MM.1S (cell line): ENCODE measurements at regions not wholly inside any gene's neighbourhood (a gene's known extent, or its start where the extent isn't known, plus 50 kb on each side); places are given as distances from the start of the nearest gene placed in this dataset.

Experiments used
- DNase-seq: peaks from one replicate; pipeline ENCODE4 v3.0.0-alpha.2; 2015
- H2AFZ ChIP-seq: fragments of 300-600 bp; sonication (generic); 2 replicates; pipeline ENCODE4 v1.6.0; 2016; ENCODE audit warnings: antibody characterized with exemption, low read length
- H3F3A ChIP-seq: fragments of 300-600 bp; sonication (generic); 2 replicates; pipeline ENCODE4 v1.6.1; 2016; ENCODE audit warnings: mild to moderate bottlenecking, antibody characterized with exemption, low read length, moderate library complexity, mixed read lengths; ENCODE audit not compliant: insufficient read depth
- H3K27ac ChIP-seq: fragments of 300-600 bp; sonication (generic); 2 replicates; pipeline ENCODE4 v1.5.1; 2016; ENCODE audit warnings: mild to moderate bottlenecking, low read length
- H3K27me3 ChIP-seq: fragments of 300-600 bp; sonication (generic); replicated peaks from 2 replicates; pipeline ENCODE4 v1.6.0; 2016; ENCODE audit warnings: low read length; ENCODE audit not compliant: insufficient read depth
- H3K36me3 ChIP-seq: fragments of 300-600 bp; sonication (generic); replicated peaks from 2 replicates; pipeline ENCODE4 v1.6.1; 2016; ENCODE audit warnings: mild to moderate bottlenecking, low read length, mixed read lengths; ENCODE audit not compliant: insufficient read depth
- H3K4me1 ChIP-seq: fragments of 300-600 bp; sonication (generic); 2 replicates; pipeline ENCODE4 v1.6.1; 2016; ENCODE audit warnings: low read length, mixed read lengths
- H3K4me2 ChIP-seq: fragments of 300-600 bp; sonication (generic); 2 replicates; pipeline ENCODE4 v1.6.0; 2016; ENCODE audit warnings: low read depth, low read length
- H3K4me3 ChIP-seq: fragments of 300-600 bp; sonication (generic); 2 replicates; pipeline ENCODE4 v1.5.1; 2016; ENCODE audit warnings: low read length, mixed read lengths
- H3K79me2 ChIP-seq: fragments of 300-600 bp; sonication (generic); 2 replicates; pipeline ENCODE4 v1.6.1; 2016; ENCODE audit warnings: mixed run types, low read length, mixed read lengths
- H3K9ac ChIP-seq: fragments of 300-600 bp; sonication (generic); 2 replicates; pipeline ENCODE4 v1.6.1; 2016; ENCODE audit warnings: low read length, mixed read lengths
- H3K9me2 ChIP-seq: fragments of 300-600 bp; sonication (generic); replicated peaks from 2 replicates; pipeline ENCODE4 v1.6.1; 2016; ENCODE audit warnings: mild to moderate bottlenecking, low read length, mixed read lengths; ENCODE audit not compliant: insufficient read depth
- H3K9me3 ChIP-seq: fragments of 300-600 bp; sonication (generic); replicated peaks from 2 replicates; pipeline ENCODE4 v1.6.1; 2016; ENCODE audit warnings: mild to moderate bottlenecking, low read length, mixed read lengths; ENCODE audit not compliant: insufficient read depth
- H4K20me1 ChIP-seq: fragments of 300-600 bp; sonication (generic); 2 replicates; pipeline ENCODE4 v1.6.1; 2016; ENCODE audit warnings: mild to moderate bottlenecking, low read length, moderate library complexity, mixed read lengths; ENCODE audit not compliant: insufficient read depth
- EZH2 ChIP-seq: fragments of 300-600 bp; sonication (generic); optimal IDR thresholded peaks from 2 replicates; pipeline ENCODE3; 2017; ENCODE audit warnings: low read depth, mild to moderate bottlenecking, antibody characterized with exemption, low read length, mixed read lengths
- EZH2phosphoT487 ChIP-seq: fragments of 300-600 bp; sonication (generic); IDR thresholded peaks from 2 replicates; pipeline ENCODE4 v1.6.1; 2018; ENCODE audit warnings: antibody characterized with exemption, low read length
- TF ChIP-seq, protein P1 (sequence below): fragments of 300-600 bp; sonication (generic); IDR thresholded peaks from 2 replicates; pipeline ENCODE4 v1.5.1; 2016; ENCODE audit warnings: antibody characterized with exemption, low read length, mixed read lengths

GRCh38 chr2:88809216-88809615, 117.7 kb downstream of the RPIA start:
- Histone ChIP-seq H3K9ac (no peak overlapping the region), H3K4me1 (no peaks in the 10 kb centered on the region), H3K27ac (no peak overlapping the region), H3K4me2 (no peak overlapping the region), H3K79me2 (no peaks in the 10 kb centered on the region), H4K20me1 (no peaks in the 10 kb centered on the region), H3K4me3 (no peak overlapping the region), H3F3A (no peaks in the 10 kb centered on the region), H3K9me2 (no peaks in the 10 kb centered on the region), H2AFZ (no peak overlapping the region), H3K36me3 (no peaks in the 10 kb centered on the region), H3K27me3 (no peaks in the 10 kb centered on the region), H3K9me3 (no peaks in the 10 kb centered on the region)
- DNase-seq = no peak
- TF ChIP-seq EZH2phosphoT487 = no peak
- no peak for TF ChIP-seq EZH2
- TF ChIP-seq, protein P1, sequence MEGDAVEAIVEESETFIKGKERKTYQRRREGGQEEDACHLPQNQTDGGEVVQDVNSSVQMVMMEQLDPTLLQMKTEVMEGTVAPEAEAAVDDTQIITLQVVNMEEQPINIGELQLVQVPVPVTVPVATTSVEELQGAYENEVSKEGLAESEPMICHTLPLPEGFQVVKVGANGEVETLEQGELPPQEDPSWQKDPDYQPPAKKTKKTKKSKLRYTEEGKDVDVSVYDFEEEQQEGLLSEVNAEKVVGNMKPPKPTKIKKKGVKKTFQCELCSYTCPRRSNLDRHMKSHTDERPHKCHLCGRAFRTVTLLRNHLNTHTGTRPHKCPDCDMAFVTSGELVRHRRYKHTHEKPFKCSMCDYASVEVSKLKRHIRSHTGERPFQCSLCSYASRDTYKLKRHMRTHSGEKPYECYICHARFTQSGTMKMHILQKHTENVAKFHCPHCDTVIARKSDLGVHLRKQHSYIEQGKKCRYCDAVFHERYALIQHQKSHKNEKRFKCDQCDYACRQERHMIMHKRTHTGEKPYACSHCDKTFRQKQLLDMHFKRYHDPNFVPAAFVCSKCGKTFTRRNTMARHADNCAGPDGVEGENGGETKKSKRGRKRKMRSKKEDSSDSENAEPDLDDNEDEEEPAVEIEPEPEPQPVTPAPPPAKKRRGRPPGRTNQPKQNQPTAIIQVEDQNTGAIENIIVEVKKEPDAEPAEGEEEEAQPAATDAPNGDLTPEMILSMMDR = no peak

GRCh38 chr2:88810017-88810416, 118.5 kb downstream of the RPIA start:
- Histone ChIP-seq H3K27ac (no peak overlapping the region), H3F3A (no peaks in the 10 kb centered on the region), H3K9me3 (no peaks in the 10 kb centered on the region), H3K27me3 (no peaks in the 10 kb centered on the region), H3K79me2 (no peaks in the 10 kb centered on the region), H3K9ac (no peak overlapping the region), H3K36me3 (no peaks in the 10 kb centered on the region), H3K4me1 (no peaks in the 10 kb centered on the region), H3K4me3 (no peak overlapping the region), H3K4me2 (no peak overlapping the region), H3K9me2 (no peaks in the 10 kb centered on the region), H4K20me1 (no peaks in the 10 kb centered on the region), H2AFZ (no peak overlapping the region)
- TF ChIP-seq EZH2phosphoT487 (no peak), EZH2 (no peak)
- TF ChIP-seq, protein P1 = no peak
- no peak for DNase-seq

GRCh38 chr2:88810488-88810887, 119.0 kb downstream of the RPIA start:
- DNase-seq = no peak
- no peaks in the 10 kb centered on the region for H3K79me2 ChIP-seq
- no peak overlapping the region for H3K27ac ChIP-seq
- no peak overlapping the region for H3K9ac ChIP-seq
- no peaks in the 10 kb centered on the region for H3K9me3 ChIP-seq
- no peaks in the 10 kb centered on the region for H3K4me1 ChIP-seq
- no peaks in the 10 kb centered on the region for H4K20me1 ChIP-seq
- H3K9me2 ChIP-seq = no peaks in the 10 kb centered on the region
- H3K27me3 ChIP-seq = no peaks in the 10 kb centered on the region
- H3K36me3 ChIP-seq = no peaks in the 10 kb centered on the region
- no peak overlapping the region for H3K4me3 ChIP-seq
- no peak overlapping the region for H2AFZ ChIP-seq
- TF ChIP-seq, protein P1 = no peak
- TF ChIP-seq EZH2phosphoT487 (no peak), EZH2 (no peak)
- H3F3A ChIP-seq = no peaks in the 10 kb centered on the region
- no peak overlapping the region for H3K4me2 ChIP-seq
